ENCODE measurements at regions not wholly inside any gene's neighbourhood (a gene's known extent, or its start where the extent isn't known, plus 50 kb on each side); places are given as distances from the start of the nearest gene placed in this dataset.

GRCh38 chr13:105349082-105349723 is 1186.3 kb downstream of the EFNB2 start:
- Histone ChIP-seq H3K27me3 (replicated peaks; ENCODE audit: control insufficient read depth, insufficient read depth, low read length) (no peaks in the 10 kb centered on the region), H3K4me3 (replicated peaks; ENCODE audit: low read depth, low read length) (no peak overlapping the region), H3K36me3 (ENCODE audit: control insufficient read depth, insufficient read depth, low read length) (no peaks in the 10 kb centered on the region)
- DNase-seq (ENCODE audit: extremely low read depth, insufficient read length), result no peak
- no peak for TF ChIP-seq CTCF (IDR thresholded peaks at IDR 0.05; ENCODE audit: insufficient read depth, low read length, poor library complexity, severe bottlenecking)

- TF ChIP-seq CTCF (IDR thresholded peaks at IDR 0.05; ENCODE audit: insufficient read depth, low read length, poor library complexity, severe bottlenecking), result no peak
- DNase-seq (ENCODE audit: extremely low read depth, insufficient read length), result no peak
- Histone ChIP-seq H3K4me3 (replicated peaks; ENCODE audit: low read depth, low read length) (no peak overlapping the region), H3K36me3 (ENCODE audit: control insufficient read depth, insufficient read depth, low read length) (no peaks in the 10 kb centered on the region), H3K27me3 (replicated peaks; ENCODE audit: control insufficient read depth, insufficient read depth, low read length) (no peaks in the 10 kb centered on the region)
Measured at GRCh38 chr13:105346141-105346775, 1189.2 kb downstream of the EFNB2 start.

- no peak for TF ChIP-seq CTCF (IDR thresholded peaks at IDR 0.05; ENCODE audit: insufficient read depth, low read length, poor library complexity, severe bottlenecking)
Measured at GRCh38 chr13:105345730-105346129, 1189.7 kb downstream of the EFNB2 start.

DNA sequence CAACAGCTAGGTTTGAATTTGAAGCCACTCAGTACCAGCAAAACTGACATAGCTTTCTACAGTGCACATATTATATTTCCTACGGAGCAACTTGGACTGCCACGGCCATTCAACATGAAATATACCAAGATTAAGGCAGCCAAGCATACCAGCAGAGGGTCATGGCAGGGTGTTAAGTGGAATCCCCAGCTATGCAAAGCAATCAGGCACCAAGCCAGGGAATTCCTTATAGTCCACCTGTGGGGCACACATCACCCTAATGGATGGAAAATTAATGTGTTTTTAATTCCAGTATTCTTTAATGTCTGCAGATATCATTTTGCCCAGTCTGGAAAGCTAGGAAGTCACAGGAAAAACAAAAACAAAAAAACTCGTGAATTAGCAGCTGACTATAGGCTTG is 1190.3 kb downstream of the EFNB2 start:
- no peaks in the 10 kb centered on the region for H3K27me3 ChIP-seq (replicated peaks; ENCODE audit: control insufficient read depth, insufficient read depth, low read length)
- H3K36me3 ChIP-seq (ENCODE audit: control insufficient read depth, insufficient read depth, low read length), result no peaks in the 10 kb centered on the region
- no peak overlapping the region for H3K4me3 ChIP-seq (replicated peaks; ENCODE audit: low read depth, low read length)
- DNase-seq (ENCODE audit: extremely low read depth, insufficient read length), result no peak
- TF ChIP-seq CTCF (IDR thresholded peaks at IDR 0.05; ENCODE audit: insufficient read depth, low read length, poor library complexity, severe bottlenecking), result no peak

More at GRCh38 chr13:105345730-105346129, 1189.7 kb downstream of the EFNB2 start:
- H3K4me3 ChIP-seq (replicated peaks; ENCODE audit: low read depth, low read length), result no peak overlapping the region
- DNase-seq (ENCODE audit: extremely low read depth, insufficient read length), result no peak
- H3K36me3 ChIP-seq (ENCODE audit: control insufficient read depth, insufficient read depth, low read length), result no peaks in the 10 kb centered on the region
- no peaks in the 10 kb centered on the region for H3K27me3 ChIP-seq (replicated peaks; ENCODE audit: control insufficient read depth, insufficient read depth, low read length)

- no peak overlapping the region for H3K4me3 ChIP-seq (replicated peaks; ENCODE audit: low read depth, low read length)
- TF ChIP-seq CTCF (IDR thresholded peaks at IDR 0.05; ENCODE audit: insufficient read depth, low read length, poor library complexity, severe bottlenecking), result no peak
- no peaks in the 10 kb centered on the region for H3K27me3 ChIP-seq (replicated peaks; ENCODE audit: control insufficient read depth, insufficient read depth, low read length)
- H3K36me3 ChIP-seq (ENCODE audit: control insufficient read depth, insufficient read depth, low read length), result no peaks in the 10 kb centered on the region
- DNase-seq (ENCODE audit: extremely low read depth, insufficient read length), result no peak
Measured at GRCh38 chr13:105343134-105343806, 1192.2 kb downstream of the EFNB2 start.
